GM19395 (cell line): ENCODE measurements at regions not wholly inside any gene's neighbourhood (a gene's known extent, or its start where the extent isn't known, plus 50 kb on each side); places are given as distances from the start of the nearest gene placed in this dataset.

ENCODE experiments used
- ATAC-seq: cut with Tn5 transposase; IDR thresholded peaks from one replicate; pipeline ENCODE4 v1.9.1; 2021; ENCODE audit warnings: mild to moderate bottlenecking, moderate library complexity; ENCODE audit not compliant: unreplicated experiment

DNA sequence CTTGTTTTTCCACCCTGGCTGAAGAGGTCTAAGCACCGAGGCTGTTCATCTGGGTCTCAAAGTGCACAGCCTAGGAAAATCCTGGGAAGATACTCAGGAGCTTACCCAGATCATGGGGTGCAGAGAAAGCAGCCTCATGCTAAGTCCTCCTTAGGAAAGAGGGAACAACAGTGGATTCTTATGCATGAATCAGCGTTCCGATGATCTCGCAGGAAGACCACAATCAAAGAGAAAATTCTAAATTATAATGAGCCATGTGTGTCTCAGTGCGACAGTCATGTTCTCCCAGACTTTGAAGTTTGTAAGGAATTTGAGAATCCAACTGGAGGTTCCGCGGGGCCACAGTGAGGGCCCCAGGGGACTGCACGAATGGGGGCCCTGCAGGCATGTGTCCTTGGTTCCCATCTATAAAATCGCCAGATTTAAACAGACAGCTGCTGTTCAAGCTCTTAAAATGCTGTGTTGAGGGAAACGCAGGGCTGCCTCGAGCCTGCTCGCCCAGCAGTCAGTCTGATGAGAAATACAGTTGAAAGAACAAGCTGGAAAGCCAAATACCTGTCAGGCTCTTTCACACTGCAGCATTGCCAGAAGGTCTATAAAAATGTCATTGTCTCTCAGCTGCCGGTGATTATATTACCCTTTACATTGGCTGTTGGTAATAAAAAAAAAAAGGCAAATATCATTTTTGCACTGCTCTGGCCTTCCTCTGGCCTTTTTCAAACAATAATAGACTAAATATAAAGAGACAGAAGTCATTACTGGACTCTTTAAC lies 152.1 kb downstream of the PMP22 start:
- ATAC-seq, result no peak

- ATAC-seq, result no peak
Measured at GRCh38 chr17:15109608-15110007, 155.5 kb downstream of the PMP22 start.

DNA sequence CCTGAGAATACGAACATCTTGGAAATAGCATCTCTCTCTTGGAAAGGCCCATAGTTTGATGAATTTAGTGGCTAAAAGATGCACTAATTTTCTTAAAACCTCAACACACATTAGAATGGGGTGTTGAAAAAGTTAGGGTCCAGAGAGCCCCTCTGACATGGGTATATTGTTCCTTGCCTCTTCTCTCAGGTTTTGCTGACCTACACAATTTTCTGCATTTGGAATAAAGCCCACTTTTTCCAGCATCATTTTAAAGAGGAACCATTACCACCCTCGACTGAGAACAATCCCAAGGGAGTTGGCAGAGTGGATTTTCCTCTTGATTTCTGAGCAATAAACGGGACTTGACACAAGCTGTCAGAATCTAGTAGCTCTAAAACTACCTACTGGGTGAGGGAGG lies 156.1 kb downstream of the PMP22 start:
- no peak for ATAC-seq

DNA sequence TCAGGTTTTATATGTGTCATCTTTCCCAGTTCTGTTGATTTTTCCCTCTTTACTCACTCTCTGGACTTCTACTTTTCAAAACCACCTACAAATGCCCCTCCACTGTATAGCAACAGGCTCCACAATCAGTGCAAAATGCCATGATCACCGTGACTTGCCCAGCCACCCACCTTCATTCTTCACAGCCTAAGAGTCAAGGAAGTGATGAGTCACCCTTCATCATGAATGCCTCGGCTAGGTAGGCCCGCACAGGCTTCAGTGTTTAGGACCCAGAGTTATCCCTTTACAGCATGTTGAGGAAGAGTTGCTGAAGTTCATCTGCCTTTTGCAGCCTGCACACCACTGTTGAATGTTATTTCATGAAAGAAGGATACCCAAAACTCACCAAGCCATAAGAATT lies 158.6 kb downstream of the PMP22 start:
- no peak for ATAC-seq

DNA sequence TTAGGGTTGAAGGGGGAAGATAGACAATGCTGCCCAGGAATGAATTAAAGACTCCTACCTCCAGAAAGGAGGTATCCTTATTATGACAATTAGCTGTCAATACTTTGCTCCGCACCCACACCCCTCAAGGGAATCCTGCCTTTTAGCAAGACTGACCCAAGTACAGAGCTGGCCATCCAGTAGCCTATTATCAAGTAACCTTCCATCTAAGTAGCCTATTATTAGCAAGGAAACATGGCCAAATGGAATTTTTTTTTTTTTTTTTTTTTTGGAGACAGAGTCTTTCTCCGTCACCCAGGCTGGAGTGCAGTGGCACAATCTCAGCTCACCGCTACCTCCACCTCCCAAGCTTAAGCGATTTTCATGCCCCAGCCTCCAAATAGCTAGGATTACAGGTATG lies 161.3 kb downstream of the PMP22 start:
- no peak for ATAC-seq

DNA sequence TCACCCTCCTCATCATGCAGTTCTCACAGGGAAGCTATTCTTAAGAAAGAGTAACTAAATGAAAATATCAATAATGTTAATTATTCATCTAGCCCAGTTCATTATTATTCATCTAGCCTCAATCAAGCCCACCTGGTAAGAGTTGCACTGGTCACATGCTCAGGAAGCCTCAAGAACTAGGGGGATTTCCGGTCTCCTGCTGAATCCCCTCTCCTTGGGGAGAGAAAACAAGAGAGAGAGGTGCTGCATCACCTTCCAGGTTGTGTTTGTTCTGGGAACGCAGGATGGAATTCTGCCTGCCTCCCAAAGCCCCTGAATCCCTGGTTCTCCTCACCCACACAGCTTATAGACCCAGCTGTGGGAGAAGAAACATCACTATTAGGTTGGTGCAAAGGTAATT lies 164.0 kb downstream of the PMP22 start:
- no peak for ATAC-seq

DNA sequence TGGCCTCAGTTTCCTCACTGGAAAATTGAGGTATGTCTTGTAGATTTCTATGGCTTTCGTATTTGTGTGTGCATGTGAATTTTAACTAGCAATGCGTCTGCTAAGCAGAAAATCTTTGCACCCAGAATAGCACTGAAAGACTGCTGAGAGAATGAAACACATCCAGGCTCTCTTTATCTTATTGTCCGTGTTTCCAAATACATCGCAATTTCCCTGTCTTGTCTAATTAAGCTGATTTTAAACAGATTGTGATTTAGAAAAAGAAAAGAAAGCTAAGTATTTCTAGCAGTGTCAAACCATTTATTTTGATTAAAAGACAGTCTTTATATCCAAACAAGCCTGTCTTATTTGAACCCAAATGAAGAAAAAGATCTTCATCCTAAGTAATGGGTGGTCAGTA lies 168.6 kb downstream of the PMP22 start:
- no peak for ATAC-seq

DNA sequence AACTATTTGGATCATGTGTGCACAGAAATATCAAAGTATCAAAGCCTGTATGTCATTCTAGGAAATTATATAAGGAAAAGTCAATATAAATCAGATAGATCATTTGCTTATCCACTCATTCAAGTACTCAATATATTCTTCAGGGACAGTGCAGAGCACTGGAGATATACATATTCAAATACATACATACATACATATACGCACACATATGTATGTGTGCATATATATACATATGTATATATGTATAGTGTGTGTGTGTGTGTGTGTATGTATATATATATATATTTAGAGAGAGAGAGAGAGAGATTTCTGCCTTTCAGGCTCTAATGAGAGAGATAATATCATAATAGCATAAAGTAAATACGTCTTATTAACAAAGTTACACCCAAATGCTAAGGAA lies 169.2 kb downstream of the PMP22 start:
- no peak for ATAC-seq

GRCh38 chr17:15092762-15093161 lies 172.4 kb downstream of the PMP22 start:
- no peak for ATAC-seq

GRCh38 chr17:15092261-15092660 lies 172.9 kb downstream of the PMP22 start:
- ATAC-seq, result no peak

DNA sequence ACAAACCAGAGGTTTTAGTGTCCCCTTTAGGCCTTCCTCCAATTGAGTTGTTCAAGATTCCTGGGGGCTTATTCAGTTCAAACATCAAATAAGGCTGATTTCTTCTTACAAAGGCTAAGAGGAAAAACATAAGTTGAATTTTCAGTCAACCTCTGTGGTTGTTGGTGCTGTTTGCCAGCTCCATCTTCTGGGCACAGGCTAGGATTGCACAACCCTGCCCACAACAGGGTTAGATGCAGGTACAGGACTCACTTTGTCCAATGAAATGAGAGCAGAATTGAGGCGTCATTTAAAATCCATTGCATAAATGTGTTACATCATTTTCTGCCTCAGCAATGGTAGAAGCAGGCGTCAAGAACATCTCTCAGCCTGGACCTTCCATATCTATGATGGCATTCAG lies 173.3 kb downstream of the PMP22 start:
- ATAC-seq, result no peak

DNA sequence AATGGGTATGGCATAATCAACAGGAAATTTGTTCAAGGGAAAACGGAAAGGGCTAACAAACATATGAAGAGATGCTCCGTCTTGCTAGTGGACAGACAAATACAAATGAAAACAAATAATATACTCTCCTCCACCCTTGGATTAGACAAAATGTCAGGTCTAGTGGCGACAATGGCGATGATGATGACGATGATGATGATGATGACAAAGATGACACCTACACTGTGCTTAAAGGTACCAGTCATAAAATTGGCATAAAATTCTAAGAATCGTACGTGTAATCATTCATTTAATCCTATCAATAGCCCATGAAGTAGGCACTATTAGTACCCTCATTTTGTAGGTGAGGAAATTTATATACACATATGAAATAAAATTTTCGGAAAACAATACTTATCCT lies 174.6 kb downstream of the PMP22 start:
- ATAC-seq, result no peak

GRCh38 chr17:15087946-15088345 lies 177.2 kb downstream of the PMP22 start:
- no peak for ATAC-seq

DNA sequence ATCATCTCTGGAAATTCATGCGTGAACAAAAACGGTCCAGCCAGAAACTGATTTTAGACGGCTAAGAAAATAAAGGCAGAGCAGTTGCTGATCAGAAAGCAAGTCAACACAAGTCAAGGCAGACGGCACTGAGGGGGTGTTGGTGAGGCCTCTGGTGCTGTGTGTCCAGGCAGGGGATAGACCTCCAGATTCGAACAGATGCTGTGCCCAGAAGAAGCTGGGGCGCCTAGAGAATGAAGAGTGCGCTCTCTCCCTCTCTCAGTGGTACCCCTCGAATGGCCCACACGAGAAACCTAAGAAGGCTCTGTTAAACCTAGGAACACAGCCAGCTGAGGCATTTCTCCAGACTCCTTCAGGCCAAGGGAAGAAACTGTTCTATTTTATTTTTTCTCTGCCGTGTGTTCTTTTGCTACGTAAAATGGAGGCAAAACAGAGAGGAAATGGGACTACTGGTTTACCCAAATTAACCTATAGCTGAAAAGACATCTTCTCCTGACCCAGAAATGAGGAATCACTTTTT lies 178.3 kb downstream of the PMP22 start:
- ATAC-seq, result no peak

DNA sequence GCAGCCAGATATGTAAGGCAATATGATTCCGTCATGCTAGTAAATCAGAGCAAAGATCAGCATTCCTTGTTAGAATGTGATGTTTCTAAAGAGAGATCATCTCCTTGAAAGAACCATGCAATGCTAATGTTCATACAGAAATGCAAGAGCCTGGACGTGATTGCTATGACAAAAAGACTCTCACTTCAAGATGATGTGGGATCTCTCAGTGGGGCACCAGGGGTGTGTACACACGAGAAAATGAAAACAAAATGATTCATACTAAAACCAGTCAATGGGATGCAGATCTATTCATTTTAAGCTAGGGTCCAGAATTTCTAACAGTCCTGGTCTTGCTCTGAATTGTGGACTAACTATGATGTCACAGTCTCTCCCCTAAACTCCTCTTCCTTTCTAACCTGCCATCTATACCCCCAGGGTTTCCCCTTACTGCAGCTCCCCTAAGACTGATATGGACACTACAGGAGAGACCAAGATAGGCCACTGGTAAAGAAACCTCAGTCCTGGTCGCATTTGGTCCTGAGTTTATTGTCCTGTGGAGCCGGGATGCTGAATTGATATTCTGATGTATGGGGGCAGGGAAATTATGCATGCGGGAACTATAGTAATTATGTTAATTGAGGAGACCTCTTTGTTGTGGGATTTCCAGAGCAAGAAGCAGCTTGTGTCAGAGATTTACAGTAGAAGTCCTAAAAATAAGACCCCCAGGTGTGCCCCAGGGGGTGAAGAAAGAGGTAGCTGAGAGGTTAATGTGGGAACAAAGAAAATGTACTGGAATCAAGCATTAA lies 179.0 kb downstream of the PMP22 start:
- ATAC-seq, result no peak

DNA sequence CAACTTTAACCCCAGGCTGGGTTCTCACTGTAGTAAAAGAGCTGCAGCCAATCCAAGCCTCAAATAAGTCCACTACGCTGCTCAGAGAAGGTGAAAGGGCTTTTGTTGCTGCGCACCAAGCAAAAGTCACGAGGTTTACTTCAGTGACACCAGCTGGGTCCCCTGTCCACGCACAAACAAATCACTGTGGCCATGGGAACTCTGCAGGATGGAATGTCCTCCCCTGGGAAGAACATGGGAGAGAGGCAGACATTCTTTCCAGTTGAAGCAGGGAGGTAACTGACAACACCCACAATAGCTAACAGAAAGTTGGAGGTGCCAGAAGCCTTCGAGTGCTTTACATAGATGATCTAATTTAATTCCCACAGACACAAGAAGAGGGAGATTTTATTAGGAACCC lies 181.9 kb downstream of the PMP22 start:
- no peak for ATAC-seq

DNA sequence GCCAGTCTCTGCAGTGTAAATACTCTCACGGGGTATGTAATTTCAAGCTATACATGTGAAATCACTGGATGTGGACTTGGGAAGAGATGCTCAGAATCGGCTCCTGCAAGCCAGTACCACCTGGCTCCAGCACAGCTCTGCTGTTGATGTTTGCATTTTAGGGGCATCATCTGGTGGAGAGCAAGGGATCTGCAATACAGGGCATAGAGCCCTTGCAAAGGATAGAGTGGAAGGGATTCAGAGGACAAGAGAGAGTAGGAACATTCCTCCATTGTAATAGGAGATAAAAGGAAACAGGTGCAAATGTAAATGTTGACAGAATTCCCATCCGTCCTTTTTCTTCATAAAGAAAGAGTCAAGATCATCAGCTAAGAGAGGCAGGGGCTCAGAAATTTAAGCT lies 184.1 kb downstream of the PMP22 start:
- no peak for ATAC-seq

- no peak for ATAC-seq
Measured at GRCh38 chr17:15078570-15078969, 186.6 kb downstream of the PMP22 start.

GRCh38 chr17:15076991-15077663 lies 188.0 kb downstream of the PMP22 start:
- no peak for ATAC-seq

DNA sequence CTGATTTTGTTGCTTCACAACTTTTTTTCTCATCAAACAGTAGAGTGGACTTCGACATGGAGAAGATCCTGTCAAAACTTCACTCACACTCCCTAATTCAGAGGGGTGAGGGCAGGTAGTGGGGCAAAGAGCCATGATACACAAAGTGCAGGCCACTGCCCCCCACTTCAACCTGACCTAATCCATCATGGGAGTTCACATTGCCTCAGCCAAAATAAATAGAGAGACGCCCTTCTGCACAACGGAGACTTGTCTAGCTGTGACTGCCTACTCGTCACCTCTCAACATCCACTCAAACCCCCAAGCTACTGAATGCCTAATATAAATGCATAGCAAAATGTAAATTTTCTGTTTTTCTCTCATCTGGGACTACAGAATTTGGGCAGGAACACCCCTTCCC lies 213.2 kb downstream of the PMP22 start:
- ATAC-seq, result no peak

DNA sequence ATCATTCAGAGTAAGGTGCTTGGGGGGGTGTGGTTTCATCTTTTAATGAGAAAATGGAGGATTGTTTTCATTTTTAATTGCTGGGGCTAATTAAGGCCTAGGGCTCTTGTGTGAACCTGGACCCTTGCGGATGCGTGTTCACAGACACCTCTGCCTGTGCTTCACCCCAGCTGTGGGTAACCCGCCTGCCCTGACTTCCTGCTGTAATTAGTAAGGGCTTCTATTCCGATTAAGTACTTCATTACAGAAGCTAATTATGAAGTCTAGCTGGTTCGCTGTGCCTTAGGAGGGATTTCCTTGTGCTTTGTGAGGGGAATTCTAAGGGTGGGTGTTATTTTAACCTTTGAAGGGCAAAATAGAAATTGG lies 215.3 kb downstream of the PMP22 start:
- ATAC-seq, result no peak
